ENCODE measurements at regions not wholly inside any gene's neighbourhood (a gene's known extent, or its start where the extent isn't known, plus 50 kb on each side); places are given as distances from the start of the nearest gene placed in this dataset.
"Not testable (repeated sequence)": the region's sequence is repeated elsewhere in the genome, so short reads cannot be mapped to it uniquely, and the experiment has no call there.

DNA sequence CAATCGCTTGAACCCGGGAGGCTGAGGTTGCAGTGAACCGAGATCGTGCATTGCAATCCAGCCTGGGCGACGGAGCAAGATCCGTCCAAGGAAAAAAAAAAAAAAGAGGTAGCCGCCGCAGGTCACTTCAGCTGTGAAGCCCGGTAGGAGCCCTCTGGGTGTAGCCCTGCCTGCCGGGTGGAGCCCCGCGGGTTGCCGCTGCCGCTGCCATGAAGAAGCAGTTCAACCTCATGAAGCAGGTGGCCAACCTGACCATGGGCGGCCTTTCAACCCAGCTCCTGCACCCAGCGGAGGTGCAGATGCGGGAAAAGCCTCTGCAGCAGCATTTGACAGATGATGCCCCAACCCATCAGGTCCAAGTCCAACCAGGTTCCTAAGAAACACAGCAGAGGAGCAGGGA lies 219.5 kb upstream of the SLC39A10 start (continued):
- TF ChIP-seq RBAK (CRISPR knock-in tag; IDR thresholded peaks at IDR 0.05) (no peak), TBX3 (IDR thresholded peaks at IDR 0.05; ENCODE audit: borderline replicate concordance) (no peak)

DNA sequence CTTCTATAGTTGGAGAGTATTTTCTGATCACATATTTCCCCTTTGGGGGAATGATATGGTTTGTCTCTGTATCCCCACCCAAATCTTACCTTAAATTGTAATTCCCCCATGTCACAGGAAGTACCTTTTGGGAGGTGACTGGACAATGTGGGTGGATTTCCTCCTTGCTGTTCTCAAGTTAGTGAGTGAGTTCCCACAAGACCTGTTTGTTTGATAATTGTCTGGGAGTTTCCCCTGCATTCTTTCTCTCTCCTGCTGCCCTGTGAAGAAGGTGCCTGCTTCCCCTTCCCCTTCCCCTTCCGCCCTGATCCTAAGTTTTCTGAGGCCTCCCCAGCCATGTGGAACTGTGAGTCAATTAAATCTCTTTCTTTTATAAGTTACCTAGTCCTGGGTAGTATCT lies 222.7 kb upstream of the SLC39A10 start:
- no peak for DNase-seq (ENCODE audit: low spot score)
- Histone ChIP-seq H3K4me1 (ENCODE audit: insufficient read depth, low read length) (no peaks in the 10 kb centered on the region), H2AFZ (ENCODE audit: low read length) (no peak overlapping the region), H3K79me2 (ENCODE audit: insufficient read depth, low read length) (no peaks in the 10 kb centered on the region), H3K36me3 (replicated peaks in 1 of 2; ENCODE audit: control insufficient read depth in 1 of 2, insufficient read depth in 2 of 2, low read length in 2 of 2) (no peaks in the 10 kb centered on the region), H3K27me3 (ENCODE audit: control insufficient read depth in 1 of 2, insufficient read depth in 2 of 2, low read length in 2 of 2) (no peaks in the 10 kb centered on the region), H3K9me3 (ENCODE audit: low read length) (no peaks in the 10 kb centered on the region), H4K20me1 (ENCODE audit: insufficient read depth, low read length) (no peaks in the 10 kb centered on the region), H3K9ac (ENCODE audit: insufficient read depth, low read depth, low read length) (no peak overlapping the region), H3K27ac (ENCODE audit: extremely low read length, insufficient read depth, low read length) (no peak overlapping the region), H3K4me3 (replicated peaks in 1 of 3; ENCODE audit: insufficient read depth in 1 of 3, low read depth in 2 of 3, low read length in 3 of 3) (no peak overlapping the region), H3K4me2 (ENCODE audit: low read depth, low read length) (no peak overlapping the region)
- TF ChIP-seq ZNF678 (CRISPR knock-in tag; IDR thresholded peaks at IDR 0.05) (no peak), ZZZ3 (CRISPR knock-in tag; IDR thresholded peaks at IDR 0.05; ENCODE audit: borderline replicate concordance) (no peak), NFRKB (IDR thresholded peaks at IDR 0.05) (no peak), ZNF589 (CRISPR knock-in tag; conservative IDR thresholded peaks at IDR 0.05) (no peak), ZNF562 (CRISPR knock-in tag; IDR thresholded peaks at IDR 0.05; ENCODE audit: borderline replicate concordance) (no peak), SALL1 (CRISPR knock-in tag; IDR thresholded peaks at IDR 0.05) (no peak), ZNF232 (CRISPR knock-in tag; IDR thresholded peaks at IDR 0.05; ENCODE audit: borderline replicate concordance) (no peak), ETV6 (CRISPR knock-in tag; conservative IDR thresholded peaks at IDR 0.05) (no peak)
- TF ChIP-seq, protein P1, sequence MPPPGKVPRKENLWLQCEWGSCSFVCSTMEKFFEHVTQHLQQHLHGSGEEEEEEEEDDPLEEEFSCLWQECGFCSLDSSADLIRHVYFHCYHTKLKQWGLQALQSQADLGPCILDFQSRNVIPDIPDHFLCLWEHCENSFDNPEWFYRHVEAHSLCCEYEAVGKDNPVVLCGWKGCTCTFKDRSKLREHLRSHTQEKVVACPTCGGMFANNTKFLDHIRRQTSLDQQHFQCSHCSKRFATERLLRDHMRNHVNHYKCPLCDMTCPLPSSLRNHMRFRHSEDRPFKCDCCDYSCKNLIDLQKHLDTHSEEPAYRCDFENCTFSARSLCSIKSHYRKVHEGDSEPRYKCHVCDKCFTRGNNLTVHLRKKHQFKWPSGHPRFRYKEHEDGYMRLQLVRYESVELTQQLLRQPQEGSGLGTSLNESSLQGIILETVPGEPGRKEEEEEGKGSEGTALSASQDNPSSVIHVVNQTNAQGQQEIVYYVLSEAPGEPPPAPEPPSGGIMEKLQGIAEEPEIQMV (CRISPR knock-in tag; IDR thresholded peaks at IDR 0.05; ENCODE audit: low read depth), result no peak
- TF ChIP-seq, protein P2, sequence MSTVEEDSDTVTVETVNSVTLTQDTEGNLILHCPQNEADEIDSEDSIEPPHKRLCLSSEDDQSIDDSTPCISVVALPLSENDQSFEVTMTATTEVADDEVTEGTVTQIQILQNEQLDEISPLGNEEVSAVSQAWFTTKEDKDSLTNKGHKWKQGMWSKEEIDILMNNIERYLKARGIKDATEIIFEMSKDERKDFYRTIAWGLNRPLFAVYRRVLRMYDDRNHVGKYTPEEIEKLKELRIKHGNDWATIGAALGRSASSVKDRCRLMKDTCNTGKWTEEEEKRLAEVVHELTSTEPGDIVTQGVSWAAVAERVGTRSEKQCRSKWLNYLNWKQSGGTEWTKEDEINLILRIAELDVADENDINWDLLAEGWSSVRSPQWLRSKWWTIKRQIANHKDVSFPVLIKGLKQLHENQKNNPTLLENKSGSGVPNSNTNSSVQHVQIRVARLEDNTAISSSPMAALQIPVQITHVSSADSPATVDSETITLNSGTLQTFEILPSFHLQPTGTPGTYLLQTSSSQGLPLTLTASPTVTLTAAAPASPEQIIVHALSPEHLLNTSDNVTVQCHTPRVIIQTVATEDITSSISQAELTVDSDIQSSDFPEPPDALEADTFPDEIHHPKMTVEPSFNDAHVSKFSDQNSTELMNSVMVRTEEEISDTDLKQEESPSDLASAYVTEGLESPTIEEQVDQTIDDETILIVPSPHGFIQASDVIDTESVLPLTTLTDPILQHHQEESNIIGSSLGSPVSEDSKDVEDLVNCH (CRISPR knock-in tag; IDR thresholded peaks at IDR 0.05), result no peak
- TF ChIP-seq, protein P3, sequence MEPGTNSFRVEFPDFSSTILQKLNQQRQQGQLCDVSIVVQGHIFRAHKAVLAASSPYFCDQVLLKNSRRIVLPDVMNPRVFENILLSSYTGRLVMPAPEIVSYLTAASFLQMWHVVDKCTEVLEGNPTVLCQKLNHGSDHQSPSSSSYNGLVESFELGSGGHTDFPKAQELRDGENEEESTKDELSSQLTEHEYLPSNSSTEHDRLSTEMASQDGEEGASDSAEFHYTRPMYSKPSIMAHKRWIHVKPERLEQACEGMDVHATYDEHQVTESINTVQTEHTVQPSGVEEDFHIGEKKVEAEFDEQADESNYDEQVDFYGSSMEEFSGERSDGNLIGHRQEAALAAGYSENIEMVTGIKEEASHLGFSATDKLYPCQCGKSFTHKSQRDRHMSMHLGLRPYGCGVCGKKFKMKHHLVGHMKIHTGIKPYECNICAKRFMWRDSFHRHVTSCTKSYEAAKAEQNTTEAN (CRISPR knock-in tag; conservative IDR thresholded peaks at IDR 0.05), result no peak
- BruUV-seq (replicated peaks), result no TSS peak
- WGBS (ENCODE audit: low lambda C conversion rate), result 7% methylated on average over 1 of the region's 1 CpG
- ATAC-seq, result no peak
- intact Hi-C loops (cut with micrococcal nuclease; ENCODE audit: unreplicated experiment), result no loop called here
- ChIA-PET POLR2A (no interaction called here), CTCF (ENCODE audit: low intra/inter-chr PET ratio, low total read pairs) (no interaction called here)
- no peak for FAIRE-seq
- in situ Hi-C loops (cut with HindIII; ENCODE audit: extremely low pct_ligation_motif_present, low pct_unique_long_range_greater_than_20kb), result no loop called here

DNA sequence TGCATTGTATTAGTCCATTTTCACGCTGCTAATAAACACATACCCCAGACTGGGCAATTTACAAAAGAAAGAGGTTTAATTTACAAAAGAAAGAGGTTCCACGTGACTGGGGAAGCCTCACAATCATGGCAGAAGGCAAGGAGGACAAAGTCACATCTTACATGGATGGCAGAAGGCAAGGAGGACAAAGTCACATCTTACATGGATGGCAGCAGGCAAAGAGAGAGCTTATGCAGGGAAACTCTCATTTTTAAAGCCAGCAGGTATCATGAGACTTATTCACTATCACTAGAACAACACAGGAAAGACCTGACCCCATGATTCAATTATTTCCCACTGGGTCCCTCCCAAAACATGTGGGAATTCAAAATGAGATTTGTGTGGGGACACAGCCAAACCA lies 223.3 kb upstream of the SLC39A10 start:
- H3K9ac ChIP-seq (ENCODE audit: insufficient read depth, low read depth, low read length); H4K20me1 ChIP-seq (ENCODE audit: insufficient read depth, low read length); CTCF ChIA-PET (ENCODE audit: low intra/inter-chr PET ratio, low total read pairs); in situ Hi-C loops (cut with HindIII; ENCODE audit: extremely low pct_ligation_motif_present, low pct_unique_long_range_greater_than_20kb); H3K4me1 ChIP-seq (ENCODE audit: insufficient read depth, low read length); H3K9me3 ChIP-seq (ENCODE audit: low read length); ATAC-seq; H3K4me2 ChIP-seq (ENCODE audit: low read depth, low read length); BruUV-seq (replicated peaks); H3K79me2 ChIP-seq (ENCODE audit: insufficient read depth, low read length); POLR2A ChIA-PET; H3K4me3 ChIP-seq (replicated peaks in 1 of 3; ENCODE audit: insufficient read depth in 1 of 3, low read depth in 2 of 3, low read length in 3 of 3); intact Hi-C loops (cut with micrococcal nuclease; ENCODE audit: unreplicated experiment); H3K27me3 ChIP-seq (ENCODE audit: control insufficient read depth in 1 of 2, insufficient read depth in 2 of 2, low read length in 2 of 2); FAIRE-seq; H2AFZ ChIP-seq (ENCODE audit: low read length); H3K27ac ChIP-seq (ENCODE audit: extremely low read length, insufficient read depth, low read length); H3K36me3 ChIP-seq (replicated peaks in 1 of 2; ENCODE audit: control insufficient read depth in 1 of 2, insufficient read depth in 2 of 2, low read length in 2 of 2); DNase-seq (ENCODE audit: low spot score): not testable (repeated sequence)
- WGBS (ENCODE audit: low lambda C conversion rate), result 0% methylated on average over 2 of the region's 2 CpGs
